ENCODE measurements at regions not wholly inside any gene's neighbourhood (a gene's known extent, or its start where the extent isn't known, plus 50 kb on each side); places are given as distances from the start of the nearest gene placed in this dataset.

DNA sequence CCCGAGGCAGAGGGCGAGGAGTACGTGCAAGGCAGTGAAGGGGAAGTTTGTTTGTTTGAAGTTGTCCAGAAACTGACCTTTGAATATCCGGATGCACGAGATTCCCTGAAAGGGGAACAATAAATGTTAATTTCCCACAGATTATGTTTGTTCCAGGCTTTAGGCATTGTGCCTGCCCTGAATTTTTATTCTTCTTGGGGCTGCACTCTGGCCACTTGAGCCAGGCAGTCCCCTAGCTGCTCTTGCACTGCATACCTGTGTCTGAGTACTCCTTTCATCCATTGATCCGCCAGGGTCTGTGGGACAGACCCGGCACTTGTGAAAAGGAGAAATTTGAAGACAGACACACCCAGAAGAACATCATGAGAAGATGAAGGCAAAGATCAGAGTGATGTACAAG, 343.5 kb upstream of the FOXK1 start:
- ATAC-seq = no peak
- Histone ChIP-seq H4K20me1 (replicated peaks; ENCODE audit: control insufficient read depth, insufficient read depth, low read length) (no peaks in the 10 kb centered on the region), H3K27ac (ENCODE audit: extremely low read depth, low read depth, low read length) (no peak overlapping the region), H3K4me3 (no peak overlapping the region), H3K79me2 (ENCODE audit: control insufficient read depth, insufficient read depth, low read length) (no peaks in the 10 kb centered on the region), H3K36me3 (ENCODE audit: control insufficient read depth, insufficient read depth, low read length) (no peaks in the 10 kb centered on the region), H3K9me1 (ENCODE audit: control insufficient read depth, insufficient read depth, low read length) (no peaks in the 10 kb centered on the region), H2AFZ (ENCODE audit: low read depth, low read length) (no peak overlapping the region), H3K27me3 (ENCODE audit: control insufficient read depth in 2 of 2, insufficient read depth in 2 of 2, low read length in 2 of 2) (peaks cover 2 to 9% of the 10 kb centered on the region in 2 experiments; a peak in 2 of 5 replicates), H3K4me2 (ENCODE audit: insufficient read depth, low read length) (no peak overlapping the region), H3K4me1 (replicated peaks in 1 of 2; ENCODE audit: control insufficient read depth in 2 of 2, insufficient read depth in 2 of 2, low read length in 2 of 2) (no peaks in the 10 kb centered on the region), H3K9me3 (replicated peaks; ENCODE audit: control insufficient read depth, insufficient read depth, low read depth, low read length) (no peaks in the 10 kb centered on the region), H3K9ac (ENCODE audit: insufficient read depth in 1 of 2, low read depth in 2 of 2, low read length in 2 of 2) (no peak overlapping the region)
- BruUV-seq (replicated peaks) = no TSS peak
- in situ Hi-C loops (cut with MboI) = no loop called here
- ChIA-PET POLR2A (no interaction called here), CTCF (ENCODE audit: low intra/inter-chr PET ratio) (no interaction called here)
- intact Hi-C loops (cut with micrococcal nuclease) = no loop called here
- no peak for DNase-seq (ENCODE audit: extremely low read depth in 1 of 4, low spot score in 3 of 4)
- 1% methylated on average over 7 of the region's 7 CpGs for WGBS (ENCODE audit: insufficient coverage, low coverage, missing lambda C conversion rate)
- no peak for FAIRE-seq
- TF ChIP-seq GTF2F1 (IDR thresholded peaks at IDR 0.05; ENCODE audit: low read depth, low read length) (no peak), FOXK1 (CRISPR knock-in tag; IDR thresholded peaks at IDR 0.05; ENCODE audit: borderline replicate concordance) (no peak), MXI1 (IDR thresholded peaks at IDR 0.05; ENCODE audit: low read depth, low read length) (no peak)

DNA sequence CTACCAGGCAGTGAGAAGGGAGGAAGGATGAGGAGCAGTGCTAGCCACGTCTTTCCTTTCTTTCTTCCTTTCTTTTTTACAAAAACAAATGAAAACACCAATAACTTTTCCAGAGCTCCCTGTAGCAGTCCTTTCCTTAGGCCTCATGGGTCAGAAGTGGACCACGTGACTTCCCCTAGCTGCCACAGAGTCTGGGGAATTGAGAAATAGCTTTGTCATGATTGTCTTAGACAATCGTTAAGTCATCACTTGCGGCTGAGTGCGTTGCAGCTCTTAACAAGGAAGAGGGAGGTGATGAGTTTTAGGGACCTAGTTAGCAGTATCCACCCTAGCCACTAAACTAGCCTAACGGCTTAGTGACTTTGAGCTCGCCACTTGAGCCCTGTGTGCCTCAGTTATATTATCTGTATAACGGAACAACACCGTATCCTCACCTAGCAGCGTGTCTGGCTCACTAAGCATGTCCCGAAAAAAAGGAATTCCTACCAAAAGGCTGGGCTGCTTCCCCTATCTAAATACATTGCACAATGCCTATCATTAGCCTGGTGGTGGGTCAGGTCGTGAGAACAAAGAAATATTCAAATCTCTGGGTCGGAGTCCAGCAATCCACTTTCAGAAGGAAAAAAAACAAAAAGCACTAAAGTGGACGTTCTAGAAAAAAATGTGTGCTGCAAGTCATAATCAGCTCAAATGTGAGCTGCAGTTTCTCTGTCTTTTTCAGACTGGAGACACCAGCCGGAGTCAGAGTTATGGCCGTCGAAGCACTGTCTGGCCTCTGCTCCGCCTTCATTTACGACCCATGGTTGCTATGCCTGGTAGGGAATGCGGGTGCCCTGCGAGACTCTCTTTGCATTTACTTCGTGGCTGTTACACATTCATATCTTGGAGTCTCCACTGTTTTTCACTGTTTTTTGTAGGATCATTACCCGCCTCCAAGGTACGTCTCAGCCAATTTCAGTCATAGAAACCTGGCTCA, 338.5 kb upstream of the FOXK1 start:
- no peak overlapping the region for H3K9ac ChIP-seq (ENCODE audit: insufficient read depth in 1 of 2, low read depth in 2 of 2, low read length in 2 of 2)
- H3K4me1 ChIP-seq (replicated peaks in 1 of 2; ENCODE audit: control insufficient read depth in 2 of 2, insufficient read depth in 2 of 2, low read length in 2 of 2) = no peaks in the 10 kb centered on the region
- no peaks in the 10 kb centered on the region for H3K36me3 ChIP-seq (ENCODE audit: control insufficient read depth, insufficient read depth, low read length)
- DNase-seq (ENCODE audit: extremely low read depth in 1 of 4, low spot score in 3 of 4) (peak in 2 of 4 experiments; percentile 6 to 14), FAIRE-seq (no peak), ATAC-seq (no peak)
- no peak overlapping the region for H3K27ac ChIP-seq (ENCODE audit: extremely low read depth, low read depth, low read length)
- H4K20me1 ChIP-seq (replicated peaks; ENCODE audit: control insufficient read depth, insufficient read depth, low read length) = no peaks in the 10 kb centered on the region
- H3K4me2 ChIP-seq (ENCODE audit: insufficient read depth, low read length) = no peak overlapping the region
- POLR2A ChIA-PET = no interaction called here
- H3K9me1 ChIP-seq (ENCODE audit: control insufficient read depth, insufficient read depth, low read length) = no peaks in the 10 kb centered on the region
- H3K9me3 ChIP-seq (replicated peaks; ENCODE audit: control insufficient read depth, insufficient read depth, low read depth, low read length) = no peaks in the 10 kb centered on the region
- H3K27me3 ChIP-seq (ENCODE audit: control insufficient read depth in 2 of 2, insufficient read depth in 2 of 2, low read length in 2 of 2) = no peaks in the 10 kb centered on the region; a peak in 1 of 5 replicates
- no peak overlapping the region for H3K4me3 ChIP-seq
- intact Hi-C loops (cut with micrococcal nuclease) = no loop called here
- CTCF ChIA-PET (ENCODE audit: low intra/inter-chr PET ratio) = no interaction called here
- H2AFZ ChIP-seq (ENCODE audit: low read depth, low read length) = no peak overlapping the region
- no TSS peak for BruUV-seq (replicated peaks)
- in situ Hi-C loops (cut with MboI) = no loop called here
- H3K79me2 ChIP-seq (ENCODE audit: control insufficient read depth, insufficient read depth, low read length) = no peaks in the 10 kb centered on the region
- WGBS (ENCODE audit: insufficient coverage, low coverage, missing lambda C conversion rate) = 2% methylated on average over 23 of the region's 24 CpGs
- TF ChIP-seq NFE2 (IDR thresholded peaks at IDR 0.05; ENCODE audit: low read depth) = 0 out of 2 replicates have a peak, but pooled peaks have one; percentile 10
- no peak for TF ChIP-seq ZNF586 (CRISPR knock-in tag; conservative IDR thresholded peaks at IDR 0.05)
- TF ChIP-seq, protein P1, sequence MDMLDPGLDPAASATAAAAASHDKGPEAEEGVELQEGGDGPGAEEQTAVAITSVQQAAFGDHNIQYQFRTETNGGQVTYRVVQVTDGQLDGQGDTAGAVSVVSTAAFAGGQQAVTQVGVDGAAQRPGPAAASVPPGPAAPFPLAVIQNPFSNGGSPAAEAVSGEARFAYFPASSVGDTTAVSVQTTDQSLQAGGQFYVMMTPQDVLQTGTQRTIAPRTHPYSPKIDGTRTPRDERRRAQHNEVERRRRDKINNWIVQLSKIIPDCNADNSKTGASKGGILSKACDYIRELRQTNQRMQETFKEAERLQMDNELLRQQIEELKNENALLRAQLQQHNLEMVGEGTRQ (CRISPR knock-in tag; IDR thresholded peaks at IDR 0.05) = peak; percentile 22; the same call in 1 of the 2 replicates
- TF ChIP-seq, protein P2, sequence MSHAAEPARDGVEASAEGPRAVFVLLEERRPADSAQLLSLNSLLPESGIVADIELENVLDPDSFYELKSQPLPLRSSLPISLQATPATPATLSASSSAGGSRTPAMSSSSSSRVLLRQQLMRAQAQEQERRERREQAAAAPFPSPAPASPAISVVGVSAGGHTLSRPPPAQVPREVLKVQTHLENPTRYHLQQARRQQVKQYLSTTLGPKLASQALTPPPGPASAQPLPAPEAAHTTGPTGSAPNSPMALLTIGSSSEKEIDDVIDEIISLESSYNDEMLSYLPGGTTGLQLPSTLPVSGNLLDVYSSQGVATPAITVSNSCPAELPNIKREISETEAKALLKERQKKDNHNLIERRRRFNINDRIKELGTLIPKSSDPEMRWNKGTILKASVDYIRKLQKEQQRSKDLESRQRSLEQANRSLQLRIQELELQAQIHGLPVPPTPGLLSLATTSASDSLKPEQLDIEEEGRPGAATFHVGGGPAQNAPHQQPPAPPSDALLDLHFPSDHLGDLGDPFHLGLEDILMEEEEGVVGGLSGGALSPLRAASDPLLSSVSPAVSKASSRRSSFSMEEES (CRISPR knock-in tag; IDR thresholded peaks at IDR 0.05) = peak; percentile 58
- 0 out of 2 replicates have a peak, but pooled peaks have one; percentile 24 for TF ChIP-seq C11orf30 (IDR thresholded peaks at IDR 0.05; ENCODE audit: low read depth)
- no peak for TF ChIP-seq WHSC1 (IDR thresholded peaks at IDR 0.05; ENCODE audit: low read length)
- peak; percentile 21; the same call in 1 of the 2 replicates for TF ChIP-seq ZNF316 (IDR thresholded peaks at IDR 0.05)
- peak; percentile 70; the same call in 1 of the 2 replicates for TF ChIP-seq TOE1 (IDR thresholded peaks at IDR 0.05; ENCODE audit: borderline replicate concordance)
- TF ChIP-seq TOE1 (CRISPR knock-in tag; IDR thresholded peaks at IDR 0.05; ENCODE audit: borderline replicate concordance, low read depth) = no peak
- TF ChIP-seq ZNF347 (CRISPR knock-in tag; IDR thresholded peaks at IDR 0.05; ENCODE audit: low read depth) = no peak
- no peak for TF ChIP-seq ZBTB17 (CRISPR knock-in tag; IDR thresholded peaks at IDR 0.05)

Measured in K562 (cell line).